Tibial nerve (tissue), 4 donors: ENCODE measurements at regions not wholly inside any gene's neighbourhood (a gene's known extent, or its start where the extent isn't known, plus 50 kb on each side); places are given as distances from the start of the nearest gene placed in this dataset.
"Not testable (repeated sequence)": the region's sequence is repeated elsewhere in the genome, so short reads cannot be mapped to it uniquely, and the experiment has no call there.

Experiments
- DNase-seq, 2 donors: peaks; one replicate each; pipeline ENCODE4 v3.0.0-alpha.2; 2019; ENCODE audit warnings: low spot score in 2 of 2
- H3K27ac ChIP-seq, 4 donors: fragments of 200-600 bp; sonication (generic) in 3 of 4; one replicate each; pipeline ENCODE4 v1.5.1; 2017 to 2019; ENCODE audit warnings: mild to moderate bottlenecking in 1 of 4
- H3K27me3 ChIP-seq, 2 donors: fragments of 200-600 bp; sonication (generic) in 1 of 2; one replicate each; pipeline versions ENCODE4 v1.5.1 to v1.6.0; 2017 to 2019
- H3K36me3 ChIP-seq, 3 donors: fragments of 200-600 bp; sonication (generic); one replicate each; pipeline ENCODE4 v1.5.1; 2018 to 2019
- H3K4me1 ChIP-seq, 4 donors: fragments of 200-600 bp; sonication (generic) in 3 of 4; one replicate each; pipeline ENCODE4 v1.5.1; 2017 to 2019
- H3K4me3 ChIP-seq, 4 donors: fragments of 200-600 bp; sonication (generic) in 3 of 4; one replicate each; pipeline ENCODE4 v1.5.1; 2017 to 2019; ENCODE audit warnings: mild to moderate bottlenecking in 1 of 4, moderate library complexity in 1 of 4
- H3K9me3 ChIP-seq, 4 donors: fragments of 200-600 bp; sonication (generic) in 3 of 4; one replicate each; pipeline ENCODE4 v1.5.1; 2017 to 2019
- CTCF ChIP-seq, 5 experiments: fragments of 200-600 bp in 3 of 5; fragments of 450-650 bp in 2 of 5; sonication (generic) in 3 of 5; IDR thresholded peaks; one replicate each; pipeline ENCODE4 v1.5.1; 2016 to 2019; ENCODE audit warnings: antibody characterized with exemption in 5 of 5, mild to moderate bottlenecking in 3 of 5, moderate library complexity in 2 of 5
- EP300 ChIP-seq, 2 donors: sonication (generic); formaldehyde crosslinking; IDR thresholded peaks; one replicate each; pipeline ENCODE4 v1.6.1; 2017; ENCODE audit warnings: antibody characterized with exemption in 2 of 2, mild to moderate bottlenecking in 1 of 2
- POLR2A ChIP-seq, 2 donors: fragments of 450-650 bp; IDR thresholded peaks; one replicate each; pipeline ENCODE4 v1.6.1; 2017; ENCODE audit warnings: antibody characterized with exemption in 2 of 2, mild to moderate bottlenecking in 2 of 2, moderate library complexity in 2 of 2
- WGBS, 2 donors: methylation state at CpG; one replicate each; pipeline ENCODE4 v1.1.5; 2018; 5-methylcytosine and 5-hydroxymethylcytosine counted together

- Histone ChIP-seq H3K4me1 (no peaks in the 10 kb centered on the region), H3K4me3 (no peak overlapping the region), H3K27me3 (no peaks in the 10 kb centered on the region), H3K27ac (no peak overlapping the region), H3K9me3 (no peaks in the 10 kb centered on the region), H3K36me3 (no peaks in the 10 kb centered on the region)
- no peak for DNase-seq
- no peak for TF ChIP-seq POLR2A (IDR thresholded peaks at IDR 0.05)
- TF ChIP-seq CTCF (IDR thresholded peaks at IDR 0.05): no peak
- no peak for TF ChIP-seq EP300 (IDR thresholded peaks at IDR 0.05)
- WGBS, 2 donors: 95 to 96% methylated on average over 4 of the region's 4 CpGs
Observed at GRCh38 chr9:80491086-80491696, 919.4 kb downstream of the TLE4 start.

GRCh38 chr9:80489329-80489728, 917.6 kb downstream of the TLE4 start:
- Histone ChIP-seq H3K27me3 (no peaks in the 10 kb centered on the region), H3K27ac (no peak overlapping the region), H3K4me3 (no peak overlapping the region), H3K4me1 (no peaks in the 10 kb centered on the region), H3K36me3 (no peaks in the 10 kb centered on the region), H3K9me3 (no peaks in the 10 kb centered on the region)
- no peak for DNase-seq
- no peak for TF ChIP-seq EP300 (IDR thresholded peaks at IDR 0.05)
- no peak for TF ChIP-seq POLR2A (IDR thresholded peaks at IDR 0.05)
- no peak for TF ChIP-seq CTCF (IDR thresholded peaks at IDR 0.05)
- 82 to 86% methylated on average over 4 of the region's 4 CpGs for WGBS, 2 donors

GRCh38 chr9:80485420-80486250, 913.9 kb downstream of the TLE4 start:
- no peaks in the 10 kb centered on the region for H3K36me3 ChIP-seq
- H3K9me3 ChIP-seq: peaks cover 0 to 30% (median 2%) of the 10 kb centered on the region in 4 donors
- no peak overlapping the region for H3K4me3 ChIP-seq
- TF ChIP-seq POLR2A (IDR thresholded peaks at IDR 0.05): no peak
- TF ChIP-seq CTCF (IDR thresholded peaks at IDR 0.05): no peak
- no peak for TF ChIP-seq EP300 (IDR thresholded peaks at IDR 0.05)
- no peaks in the 10 kb centered on the region for H3K27me3 ChIP-seq
- WGBS, 2 donors: 75 to 92% methylated on average over 3 of the region's 3 CpGs
- H3K27ac ChIP-seq: no peak overlapping the region
- no peaks in the 10 kb centered on the region for H3K4me1 ChIP-seq
- DNase-seq: no peak

GRCh38 chr9:80482251-80482650, 910.5 kb downstream of the TLE4 start:
- DNase-seq, H3K27ac ChIP-seq: not testable (repeated sequence)
- WGBS, 2 donors: 14 to 38% methylated on average over 1 of the region's 1 CpG

GRCh38 chr9:80467632-80468031, 895.9 kb downstream of the TLE4 start:
- TF ChIP-seq EP300 (IDR thresholded peaks at IDR 0.05) (no peak), POLR2A (IDR thresholded peaks at IDR 0.05) (no peak), CTCF (IDR thresholded peaks at IDR 0.05) (no peak)
- no peak for DNase-seq
- 20 to 36% methylated on average over 3 of the region's 3 CpGs for WGBS, 2 donors
- no peaks in the 10 kb centered on the region for H3K27me3 ChIP-seq
- H3K9me3 ChIP-seq: no peaks in the 10 kb centered on the region
- H3K27ac ChIP-seq: no peak overlapping the region
- H3K36me3 ChIP-seq: no peaks in the 10 kb centered on the region
- H3K4me3 ChIP-seq: no peak overlapping the region
- H3K4me1 ChIP-seq: no peaks in the 10 kb centered on the region

More at GRCh38 chr9:80482251-80482650, 910.5 kb downstream of the TLE4 start:
- not testable (repeated sequence) for H3K4me3 ChIP-seq, H3K36me3 ChIP-seq, H3K4me1 ChIP-seq, H3K27me3 ChIP-seq
- peaks cover 0 to 32% (median 2%) of the 10 kb centered on the region in 4 donors for H3K9me3 ChIP-seq
